Naive thymus-derived CD4-positive, alpha-beta T cell (primary cell): ENCODE measurements at regions not wholly inside any gene's neighbourhood (a gene's known extent, or its start where the extent isn't known, plus 50 kb on each side); places are given as distances from the start of the nearest gene placed in this dataset.

ENCODE experiments used
- ATAC-seq: fragments of 150-1000 bp; cut with Tn5 transposase; 2 replicates; pipeline ENCODE4 v1.10.0; 2021; ENCODE audit warnings: mild to moderate bottlenecking, moderate library complexity
- CTCF ChIA-PET: fragments of 350-600 bp; sonication (Branson Sonifier 250); formaldehyde crosslinking; loops from one replicate; lab custom pipeline; 2021; ENCODE audit warnings: antibody characterized with exemption; lab: Charles Lee
- POLR2A ChIA-PET: fragments of 350-600 bp; sonication (Branson Sonifier 250); formaldehyde crosslinking; loops from one replicate; lab custom pipeline; 2021; ENCODE audit warnings: antibody characterized with exemption, inconsistent platforms; lab: Charles Lee
- DNase-seq, 9 donors: peaks; one replicate each; pipeline versions ENCODE4 v3.0.0 to v3.0.0-alpha.2; 2020 to 2022; ENCODE audit warnings: mixed read lengths in 1 of 9
- H3K27ac ChIP-seq: one replicate; pipeline ENCODE4 v1.7.0; 2013; ENCODE audit warnings: mild to moderate bottlenecking, low read depth, low read length, moderate library complexity
- H3K27me3 ChIP-seq, 2 donors: one replicate each; pipeline ENCODE4 v1.7.0; 2013; ENCODE audit warnings: low read length in 2 of 2, mild to moderate bottlenecking in 2 of 2, moderate library complexity in 2 of 2; ENCODE audit not compliant: control insufficient read depth in 2 of 2, insufficient read depth in 2 of 2
- H3K36me3 ChIP-seq, 3 experiments: 1 replicate in 2 of 3; 2 replicates in 1 of 3; pipeline ENCODE4 v1.7.0; 2013; ENCODE audit warnings: low read length in 3 of 3, mild to moderate bottlenecking in 3 of 3, moderate library complexity in 1 of 3; ENCODE audit not compliant: insufficient read depth in 3 of 3, control insufficient read depth in 2 of 3
- H3K4me1 ChIP-seq, 2 donors: one replicate each; pipeline ENCODE4 v1.7.0; 2013; ENCODE audit warnings: low read length in 2 of 2, mild to moderate bottlenecking in 2 of 2, moderate library complexity in 1 of 2; ENCODE audit not compliant: control insufficient read depth in 2 of 2, insufficient read depth in 2 of 2
- H3K4me3 ChIP-seq: 2 replicates; pipeline ENCODE4 v1.7.0; 2013; ENCODE audit warnings: mild to moderate bottlenecking, low read length
- H3K9me3 ChIP-seq, 3 experiments: 1 replicate in 2 of 3; 2 replicates in 1 of 3; pipeline ENCODE4 v1.7.0; 2013; ENCODE audit warnings: low read length in 3 of 3; ENCODE audit not compliant: control insufficient read depth in 2 of 3
- H3K27ac Mint-ChIP-seq, 9 donors: one replicate each; pipeline ENCODE4 v1.8.0; 2020 to 2022; ENCODE audit warnings: mixed read lengths in 9 of 9, mild to moderate bottlenecking in 8 of 9, moderate library complexity in 5 of 9, inconsistent platforms in 2 of 9
- H3K27me3 Mint-ChIP-seq, 5 donors: one replicate each; pipeline ENCODE4 v1.8.0; 2021 to 2022; ENCODE audit warnings: mixed read lengths in 5 of 5, mild to moderate bottlenecking in 1 of 5
- H3K36me3 Mint-ChIP-seq, 5 donors: one replicate each; pipeline ENCODE4 v1.8.0; 2020 to 2022; ENCODE audit warnings: mixed read lengths in 5 of 5, mild to moderate bottlenecking in 3 of 5, inconsistent platforms in 1 of 5
- H3K4me1 Mint-ChIP-seq, 7 donors: one replicate each; pipeline ENCODE4 v1.8.0; 2020 to 2022; ENCODE audit warnings: mixed read lengths in 7 of 7, mild to moderate bottlenecking in 3 of 7, inconsistent platforms in 1 of 7
- H3K4me3 Mint-ChIP-seq, 10 donors: one replicate each; pipeline ENCODE4 v1.8.0; 2020 to 2022; ENCODE audit warnings: mild to moderate bottlenecking in 10 of 10, mixed read lengths in 10 of 10, moderate library complexity in 6 of 10, inconsistent platforms in 2 of 10
- H3K9me3 Mint-ChIP-seq, 11 donors: one replicate each; pipeline ENCODE4 v1.8.0; 2020 to 2022; ENCODE audit warnings: mixed read lengths in 11 of 11, mild to moderate bottlenecking in 4 of 11, inconsistent platforms in 1 of 11, moderate library complexity in 1 of 11
- intact Hi-C, 2 donors: fragments of 100-400 bp; cut with micrococcal nuclease; formaldehyde crosslinking; loops; one replicate each; pipeline ENCODE4 v1.15.1; 2023

GRCh38 chr2:144798989-144799388 lies 279.1 kb upstream of the ZEB2 start:
- CTCF ChIA-PET: no interaction called here
- intact Hi-C loops: no loop called here

GRCh38 chr2:144798034-144798433 lies 278.1 kb upstream of the ZEB2 start:
- no peak for ATAC-seq

More at GRCh38 chr2:144798989-144799388, 279.1 kb upstream of the ZEB2 start:
- Histone ChIP-seq H3K27me3 (no peaks in the 10 kb centered on the region), H3K9me3 (no peaks in the 10 kb centered on the region), H3K27ac (no peak overlapping the region), H3K4me3 (no peak overlapping the region), H3K4me1 (no peaks in the 10 kb centered on the region), H3K36me3 (no peaks in the 10 kb centered on the region)
- no peak for DNase-seq
- POLR2A ChIA-PET: no interaction called here
- Mint-ChIP-seq H3K4me1 (no peaks in the 10 kb centered on the region), H3K27ac (no peak overlapping the region), H3K9me3 (no peaks in the 10 kb centered on the region), H3K27me3 (no peaks in the 10 kb centered on the region), H3K4me3 (no peak overlapping the region), H3K36me3 (no peaks in the 10 kb centered on the region)
- ATAC-seq: no peak

GRCh38 chr2:144796936-144797335 lies 277.0 kb upstream of the ZEB2 start:
- POLR2A ChIA-PET: no interaction called here
- ATAC-seq: no peak
- Histone ChIP-seq H3K36me3 (no peaks in the 10 kb centered on the region), H3K4me3 (no peak overlapping the region), H3K27ac (no peak overlapping the region), H3K9me3 (no peaks in the 10 kb centered on the region), H3K4me1 (no peaks in the 10 kb centered on the region), H3K27me3 (no peaks in the 10 kb centered on the region)
- intact Hi-C loops: no loop called here
- Mint-ChIP-seq H3K27me3 (no peaks in the 10 kb centered on the region), H3K9me3 (no peaks in the 10 kb centered on the region), H3K4me1 (no peaks in the 10 kb centered on the region), H3K27ac (no peak overlapping the region), H3K36me3 (no peaks in the 10 kb centered on the region), H3K4me3 (no peak overlapping the region)
- no peak for DNase-seq
- CTCF ChIA-PET: no interaction called here

More at GRCh38 chr2:144798034-144798433, 278.1 kb upstream of the ZEB2 start:
- Histone ChIP-seq H3K9me3 (no peaks in the 10 kb centered on the region), H3K4me3 (no peak overlapping the region), H3K27ac (no peak overlapping the region), H3K4me1 (no peaks in the 10 kb centered on the region), H3K27me3 (no peaks in the 10 kb centered on the region), H3K36me3 (no peaks in the 10 kb centered on the region)
- no peak overlapping the region for H3K4me3 Mint-ChIP-seq
- H3K27me3 Mint-ChIP-seq: no peaks in the 10 kb centered on the region
- H3K9me3 Mint-ChIP-seq: no peaks in the 10 kb centered on the region
- ChIA-PET POLR2A (no interaction called here), CTCF (no interaction called here)
- no peak for DNase-seq
- intact Hi-C loops: no loop called here
- H3K27ac Mint-ChIP-seq: no peak overlapping the region
- no peaks in the 10 kb centered on the region for H3K36me3 Mint-ChIP-seq
- no peaks in the 10 kb centered on the region for H3K4me1 Mint-ChIP-seq

GRCh38 chr2:144796164-144796563 lies 276.2 kb upstream of the ZEB2 start:
- no peak for ATAC-seq
- intact Hi-C loops: no loop called here

GRCh38 chr2:144785253-144785652 lies 265.3 kb upstream of the ZEB2 start:
- Histone ChIP-seq H3K27me3 (no peaks in the 10 kb centered on the region), H3K36me3 (no peaks in the 10 kb centered on the region), H3K4me1 (no peaks in the 10 kb centered on the region), H3K4me3 (no peak overlapping the region), H3K9me3 (no peaks in the 10 kb centered on the region), H3K27ac (no peak overlapping the region)
- H3K4me1 Mint-ChIP-seq: no peaks in the 10 kb centered on the region
- ChIA-PET CTCF (no interaction called here), POLR2A (no interaction called here)
- no peaks in the 10 kb centered on the region for H3K36me3 Mint-ChIP-seq
- intact Hi-C loops: no loop called here
- ATAC-seq (no peak), DNase-seq (no peak)
- H3K4me3 Mint-ChIP-seq: no peak overlapping the region
- peaks cover 0 to 15% (median 0%) of the 10 kb centered on the region in 11 donors for H3K9me3 Mint-ChIP-seq
- no peak overlapping the region for H3K27ac Mint-ChIP-seq
- H3K27me3 Mint-ChIP-seq: peaks cover 0 to 6% (median 0%) of the 10 kb centered on the region in 5 donors

More at GRCh38 chr2:144796164-144796563, 276.2 kb upstream of the ZEB2 start:
- no peak overlapping the region for H3K27ac Mint-ChIP-seq
- H3K4me1 ChIP-seq: no peaks in the 10 kb centered on the region
- no peaks in the 10 kb centered on the region for H3K27me3 Mint-ChIP-seq
- H3K27me3 ChIP-seq: no peaks in the 10 kb centered on the region
- POLR2A ChIA-PET: no interaction called here
- H3K4me1 Mint-ChIP-seq: no peaks in the 10 kb centered on the region
- no peaks in the 10 kb centered on the region for H3K9me3 ChIP-seq
- no peak for DNase-seq
- no peaks in the 10 kb centered on the region for H3K36me3 ChIP-seq
- no peak overlapping the region for H3K27ac ChIP-seq
- no peaks in the 10 kb centered on the region for H3K36me3 Mint-ChIP-seq
- no peaks in the 10 kb centered on the region for H3K9me3 Mint-ChIP-seq
- no peak overlapping the region for H3K4me3 ChIP-seq
- CTCF ChIA-PET: no interaction called here
- no peak overlapping the region for H3K4me3 Mint-ChIP-seq

- H3K27ac Mint-ChIP-seq: no peak overlapping the region
- DNase-seq (no peak), ATAC-seq (no peak)
- H3K4me1 Mint-ChIP-seq: no peaks in the 10 kb centered on the region
- Histone ChIP-seq H3K4me1 (no peaks in the 10 kb centered on the region), H3K27ac (no peak overlapping the region), H3K4me3 (no peak overlapping the region), H3K36me3 (no peaks in the 10 kb centered on the region), H3K9me3 (no peaks in the 10 kb centered on the region), H3K27me3 (no peaks in the 10 kb centered on the region)
- peaks cover 0 to 4% (median 0%) of the 10 kb centered on the region in 5 donors for H3K27me3 Mint-ChIP-seq
- intact Hi-C loops: no loop called here
- POLR2A ChIA-PET: no interaction called here
- H3K4me3 Mint-ChIP-seq: no peak overlapping the region
- peaks cover 0 to 5% (median 0%) of the 10 kb centered on the region in 11 donors for H3K9me3 Mint-ChIP-seq
- CTCF ChIA-PET: interaction anchor here (0.6 kb wide), 1 partner anchor 653 kb away, joined by 3 read pairs; no protein-coding TSS in a partner anchor
- H3K36me3 Mint-ChIP-seq: no peaks in the 10 kb centered on the region
Measured at GRCh38 chr2:144780983-144781382, 261.1 kb upstream of the ZEB2 start.

GRCh38 chr2:144776766-144777165 lies 256.8 kb upstream of the ZEB2 start:
- Mint-ChIP-seq H3K4me1 (no peaks in the 10 kb centered on the region), H3K27ac (no peak overlapping the region), H3K36me3 (no peaks in the 10 kb centered on the region), H3K4me3 (no peak overlapping the region), H3K27me3 (peaks cover 0 to 7% (median 3%) of the 10 kb centered on the region in 5 donors), H3K9me3 (peaks cover 0 to 5% (median 0%) of the 10 kb centered on the region in 11 donors)
- Histone ChIP-seq H3K36me3 (no peaks in the 10 kb centered on the region), H3K27ac (no peak overlapping the region), H3K4me3 (no peak overlapping the region), H3K27me3 (no peaks in the 10 kb centered on the region), H3K4me1 (no peaks in the 10 kb centered on the region), H3K9me3 (no peaks in the 10 kb centered on the region)
- POLR2A ChIA-PET: no interaction called here
- ATAC-seq (no peak), DNase-seq (no peak)
- CTCF ChIA-PET: no interaction called here
- intact Hi-C loops: no loop called here
